ENCODE measurements at regions not wholly inside any gene's neighbourhood (a gene's known extent, or its start where the extent isn't known, plus 50 kb on each side); places are given as distances from the start of the nearest gene placed in this dataset.
A peak's percentile ranks its signal among the peaks of the same experiment; 100 is the strongest.

DNA sequence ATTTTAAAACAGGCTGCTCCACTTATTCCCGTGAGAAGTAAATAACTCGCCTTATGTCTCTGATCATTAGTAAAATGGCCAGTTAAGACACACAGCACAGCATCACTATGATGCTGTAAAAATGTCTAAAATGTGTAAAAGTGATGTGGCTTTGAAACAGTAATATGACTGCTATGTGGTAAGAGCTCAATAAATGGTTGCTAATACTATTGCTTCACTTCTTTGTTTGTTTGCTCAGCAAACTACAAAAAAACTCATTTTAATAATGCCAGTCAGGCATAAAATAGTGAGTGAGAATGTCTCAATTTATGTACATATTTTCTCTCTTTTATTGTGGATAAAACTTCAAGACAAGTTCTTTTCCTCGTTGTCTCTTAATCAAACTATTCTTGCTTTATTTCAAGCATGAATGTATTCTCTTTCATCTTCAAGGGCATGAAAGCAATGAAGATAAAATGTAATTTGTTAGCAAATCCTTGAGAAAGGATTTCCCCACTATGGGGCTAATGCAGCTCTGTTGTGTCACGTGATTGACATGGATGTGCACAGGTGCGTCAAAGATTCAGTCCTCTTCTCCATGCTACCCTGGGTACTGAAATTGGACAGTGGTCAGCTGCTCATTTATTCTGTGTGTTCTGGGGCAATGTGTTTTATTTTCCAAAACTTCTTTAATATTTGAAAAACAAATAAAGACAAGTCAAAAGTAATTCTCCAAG, 387.2 kb downstream of the TRIB2 start:
- no peak for DNase-seq

DNA sequence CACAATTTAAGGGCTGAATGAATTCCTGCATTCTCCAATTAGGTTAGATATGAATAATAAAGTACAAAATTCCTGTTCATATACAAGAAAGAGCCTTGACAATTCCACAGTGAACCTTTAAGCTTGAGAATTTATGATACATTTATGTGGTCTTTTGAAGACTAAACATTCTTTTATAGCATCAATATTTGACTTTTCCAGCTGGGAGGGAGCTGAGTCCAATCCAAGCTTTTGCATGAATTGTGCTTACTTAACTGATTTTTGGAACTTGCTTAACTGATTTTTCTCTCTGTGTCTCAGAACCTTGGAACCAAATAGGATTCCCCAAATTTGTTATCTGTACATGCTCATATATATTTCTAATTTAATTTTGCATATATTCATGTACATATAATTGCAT, 388.0 kb downstream of the TRIB2 start:
- no peak for DNase-seq

DNA sequence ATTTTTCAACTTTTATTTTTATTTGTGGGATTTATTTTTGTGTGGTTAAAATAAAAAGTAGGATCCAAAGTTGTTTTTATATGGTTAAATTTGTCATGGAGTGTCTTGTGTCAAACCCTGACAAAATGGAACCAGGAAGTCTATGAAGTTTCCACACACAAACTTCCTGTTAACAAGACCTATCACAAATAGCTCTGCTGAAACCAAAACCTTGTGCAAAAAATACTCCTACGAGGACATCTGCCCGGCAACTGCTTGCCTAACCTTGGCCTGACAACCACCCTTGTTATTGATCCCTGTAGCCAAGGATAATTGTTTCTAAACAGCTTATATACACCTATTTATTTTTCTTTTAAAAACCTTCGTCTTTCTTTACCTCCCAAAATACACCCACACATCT, 389.6 kb downstream of the TRIB2 start:
- no peak for DNase-seq

DNA sequence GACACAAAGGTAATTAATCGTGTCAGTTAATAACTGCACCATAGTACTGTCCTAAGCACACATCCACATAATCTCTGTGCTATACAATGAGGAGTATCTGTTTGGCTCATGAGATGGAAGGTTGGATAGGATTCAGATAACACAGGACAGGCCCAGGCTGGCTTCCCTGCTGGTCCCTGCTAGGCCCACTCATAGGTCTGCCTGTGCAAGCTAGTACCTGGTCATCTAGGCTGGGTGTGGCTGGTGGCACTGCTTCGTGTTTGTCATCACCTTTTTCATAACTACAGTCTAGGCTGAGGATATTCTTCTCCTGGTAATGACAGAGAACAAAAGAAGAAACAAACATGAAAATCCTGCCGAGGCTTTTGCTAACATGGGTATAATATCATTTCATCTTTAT, 392.8 kb downstream of the TRIB2 start:
- no peak for DNase-seq

DNA sequence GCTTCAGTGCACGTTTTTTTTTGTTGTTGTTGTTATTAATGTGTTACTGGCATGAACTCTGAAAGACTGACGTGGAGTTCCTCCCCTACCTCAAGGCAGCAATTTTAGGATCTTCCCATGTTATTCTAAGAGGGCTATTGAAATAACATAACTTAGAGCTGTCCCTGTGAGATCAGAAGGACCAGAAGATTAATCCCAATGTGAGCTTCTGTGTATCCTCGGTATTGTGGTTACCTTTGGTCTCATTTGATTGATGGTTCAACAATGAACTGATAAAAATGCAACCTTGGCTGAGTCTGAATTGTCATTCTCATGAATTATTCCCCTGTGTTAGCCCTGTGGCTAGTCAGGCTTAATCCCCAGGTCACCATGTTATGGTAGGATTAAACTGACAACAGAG, 394.1 kb downstream of the TRIB2 start:
- no peak for DNase-seq

DNA sequence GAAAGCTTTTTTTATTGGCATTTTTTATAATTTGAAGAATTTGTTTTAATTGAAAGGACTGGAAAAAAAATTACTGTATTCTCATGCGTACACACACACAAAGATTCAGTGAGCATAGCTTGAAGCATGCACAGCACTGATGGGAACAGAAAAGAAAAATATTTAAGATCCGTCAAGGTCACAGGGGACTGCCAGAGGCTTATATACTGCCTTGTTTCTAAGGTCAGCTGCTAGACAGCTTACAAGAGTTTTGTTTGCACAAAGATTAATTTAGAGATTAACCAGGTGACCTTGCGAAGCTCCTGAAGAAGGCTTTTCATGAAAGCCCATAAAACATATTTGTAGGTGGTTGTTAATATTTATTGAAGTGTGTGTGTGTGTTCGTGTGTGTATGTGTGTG, 396.3 kb downstream of the TRIB2 start:
- no peak for DNase-seq

DNA sequence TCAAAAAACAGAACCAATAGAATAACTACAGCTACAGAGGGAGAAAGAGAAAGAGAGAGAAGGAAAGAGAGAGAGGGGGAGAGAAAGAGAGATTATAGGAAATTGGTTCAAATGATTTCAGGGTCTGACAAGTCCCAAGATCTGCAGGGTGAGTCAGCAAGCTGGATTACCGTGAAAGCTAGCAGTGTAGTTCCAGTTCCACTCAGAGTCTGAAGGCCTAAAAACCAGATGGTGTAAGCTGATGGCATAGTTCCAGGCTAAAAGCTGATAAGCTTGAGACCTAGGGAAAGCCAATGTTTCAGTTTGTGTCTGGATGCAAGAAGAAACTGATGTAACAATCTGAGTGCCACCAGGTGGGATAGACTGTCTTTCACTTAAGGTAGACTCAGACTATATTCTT, 397.7 kb downstream of the TRIB2 start:
- DNase-seq, result no peak

DNA sequence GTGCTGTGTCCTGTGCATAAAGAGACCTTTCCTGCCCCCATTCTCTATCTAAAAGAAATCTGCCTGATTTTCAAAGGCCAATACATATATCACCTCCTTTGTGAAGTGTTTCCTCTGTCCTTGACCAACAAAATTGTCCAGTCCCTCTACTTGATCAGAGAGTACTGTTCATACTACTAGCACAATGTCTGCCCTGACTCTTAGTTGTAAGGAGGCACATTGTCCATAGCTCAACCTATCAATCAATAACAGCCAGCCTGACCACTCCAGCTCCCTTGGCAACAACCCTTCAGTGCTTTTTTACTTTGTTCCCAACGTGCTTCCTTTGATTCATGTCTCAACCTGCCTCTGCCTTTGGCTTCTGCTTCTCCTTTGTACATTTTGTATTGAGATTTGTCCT, 398.9 kb downstream of the TRIB2 start:
- DNase-seq, result no peak

DNA sequence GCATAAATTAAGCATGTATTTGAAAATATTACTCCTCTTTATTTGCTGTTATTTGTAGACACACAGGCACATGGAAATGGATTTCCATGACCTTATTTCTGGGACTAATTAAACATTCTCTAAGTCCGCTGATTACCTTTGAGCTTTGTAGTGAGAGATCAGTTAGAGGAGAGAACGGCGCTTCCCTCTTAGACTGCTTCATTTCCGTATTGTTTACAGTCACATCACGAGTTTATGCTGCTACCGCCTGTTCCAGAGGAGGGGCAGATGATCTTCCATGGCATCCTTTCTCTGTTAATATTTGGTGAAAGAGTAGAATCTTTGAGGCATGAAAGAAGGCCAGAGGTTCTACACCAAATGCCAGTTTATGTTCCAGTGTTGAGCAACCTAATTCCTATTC, 404.4 kb downstream of the TRIB2 start:
- no peak for DNase-seq

DNA sequence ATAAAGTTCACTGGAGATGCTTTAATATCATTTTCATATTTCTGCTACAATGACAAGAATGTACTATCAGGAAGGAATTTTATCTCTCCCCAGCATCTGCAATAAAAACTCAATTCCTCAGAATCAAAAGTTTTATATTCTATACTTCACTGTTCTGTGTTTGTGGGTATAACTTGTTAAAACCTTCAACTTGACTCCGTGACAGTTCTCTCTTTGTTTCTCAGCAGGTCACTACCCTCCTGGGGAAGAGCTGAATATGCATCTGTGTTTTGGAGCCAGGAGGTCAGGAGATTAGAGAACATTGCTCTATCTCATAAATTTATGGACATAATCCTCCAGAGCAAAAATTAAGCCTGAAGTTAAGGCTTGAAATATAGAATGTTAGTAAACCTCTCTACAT, 411.4 kb downstream of the TRIB2 start:
- DNase-seq, result no peak

DNA sequence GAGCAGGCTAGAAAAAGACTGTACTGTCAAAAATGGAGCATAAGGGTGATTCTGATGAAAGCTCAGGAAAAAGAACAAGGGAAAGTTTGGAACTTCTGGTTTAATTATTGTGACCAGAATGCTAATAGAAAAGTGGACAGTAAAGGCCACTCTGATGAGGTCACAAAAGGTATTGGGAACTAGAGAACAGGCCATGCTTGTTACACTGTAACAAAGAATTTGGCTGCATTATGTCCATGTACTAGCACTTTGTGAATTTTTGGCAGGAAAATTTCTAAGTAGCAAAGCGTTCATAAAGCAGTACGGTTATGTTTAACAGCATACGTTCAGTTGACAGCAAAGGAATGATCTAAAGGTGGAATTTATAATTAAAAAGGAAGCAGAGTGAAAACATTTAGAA, 418.6 kb downstream of the TRIB2 start:
- no peak for DNase-seq

DNA sequence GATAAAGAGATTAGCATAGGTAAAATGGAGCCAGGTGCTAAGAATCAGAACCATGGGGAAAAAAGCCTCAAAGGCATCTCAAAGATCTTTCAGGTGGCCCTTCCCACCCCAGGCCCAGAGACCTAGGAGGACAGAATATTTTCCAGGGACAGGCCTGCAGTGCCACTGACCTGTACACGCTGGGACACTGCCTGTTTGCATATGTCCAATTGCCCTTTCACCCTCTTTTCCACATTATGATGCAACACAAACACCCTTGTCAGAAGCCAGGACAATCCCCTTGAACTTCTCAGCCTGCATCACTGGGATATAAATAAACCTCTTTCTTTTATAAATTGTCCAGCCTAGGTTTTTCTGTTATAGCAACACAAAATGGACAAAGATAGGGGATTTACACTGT, 419.1 kb downstream of the TRIB2 start:
- no peak for DNase-seq

DNA sequence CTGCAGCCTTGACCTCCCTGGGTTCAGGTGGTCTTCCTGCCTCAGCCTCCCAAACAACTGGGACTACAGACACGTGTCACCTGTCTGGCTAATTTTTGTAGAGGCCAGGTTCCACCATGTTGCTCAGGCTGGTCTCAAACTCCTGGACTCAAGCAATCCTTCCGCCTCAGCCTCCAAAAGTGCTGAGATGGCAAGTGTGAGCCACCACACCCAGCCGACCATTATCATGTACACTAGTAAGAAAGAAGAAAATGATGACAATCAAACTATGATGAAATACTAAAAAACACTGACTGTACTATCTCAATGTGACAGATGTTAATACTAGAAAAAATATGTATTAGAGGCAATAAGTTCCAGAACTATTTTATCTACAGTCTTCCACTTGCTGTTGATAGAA, 420.9 kb downstream of the TRIB2 start:
- no peak for DNase-seq

DNA sequence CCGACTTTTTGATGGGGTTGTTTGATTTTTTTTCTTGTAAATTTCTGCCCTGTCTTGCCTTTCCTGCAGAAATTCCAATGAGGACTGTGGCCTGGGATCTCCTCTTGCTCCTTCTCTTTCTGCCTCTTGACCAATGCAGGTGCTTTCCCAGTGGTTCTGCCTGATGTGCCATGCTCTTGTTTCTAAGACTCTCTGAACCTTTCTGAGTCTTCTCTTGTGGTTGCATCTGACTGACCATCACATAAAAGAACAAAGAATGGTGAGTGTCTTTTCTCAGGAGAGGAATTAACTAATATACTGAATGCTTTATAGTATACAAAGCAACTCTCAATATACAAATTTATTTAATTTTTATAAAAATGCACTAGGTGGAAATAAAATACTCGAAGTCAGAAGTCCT, 424.6 kb downstream of the TRIB2 start:
- DNase-seq, result no peak

DNA sequence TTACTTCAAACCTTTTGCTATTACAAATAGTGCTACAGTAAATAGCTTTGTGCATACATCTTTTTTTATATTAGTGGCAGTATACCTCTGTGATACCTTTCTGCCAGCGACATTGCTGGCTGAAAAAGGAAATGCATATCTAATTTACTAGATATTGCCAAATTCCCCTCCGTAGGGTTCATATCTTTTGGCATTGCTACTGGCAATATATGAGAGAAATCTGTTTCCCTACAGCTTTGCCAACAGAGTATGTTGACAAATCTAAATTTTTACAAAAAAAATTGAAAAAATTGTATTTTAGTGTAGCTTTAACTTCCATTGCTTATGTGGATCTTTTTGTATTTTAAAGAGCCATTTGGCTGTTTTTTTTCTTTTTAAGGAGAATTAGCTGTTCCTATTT, 426.7 kb downstream of the TRIB2 start:
- DNase-seq, result no peak

DNA sequence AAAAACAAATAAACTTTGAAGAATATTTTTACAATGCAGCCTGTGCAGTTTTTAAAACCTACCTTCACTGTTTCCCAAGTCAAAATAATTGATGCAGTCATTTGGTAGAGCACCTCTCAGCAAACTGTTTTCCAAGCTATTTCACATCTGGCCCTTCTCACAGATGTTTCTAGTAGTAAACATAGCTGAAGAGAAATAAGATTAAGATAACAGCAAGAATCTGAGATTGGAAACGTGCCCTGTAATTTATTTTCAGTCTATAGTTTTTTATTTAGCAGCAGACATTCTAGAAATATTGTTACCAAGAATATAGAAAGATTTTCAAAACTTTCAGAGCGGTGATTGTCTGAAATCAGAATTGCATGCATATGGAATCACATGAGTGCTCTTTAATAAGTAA, 440.2 kb downstream of the TRIB2 start:
- DNase-seq, result no peak

DNA sequence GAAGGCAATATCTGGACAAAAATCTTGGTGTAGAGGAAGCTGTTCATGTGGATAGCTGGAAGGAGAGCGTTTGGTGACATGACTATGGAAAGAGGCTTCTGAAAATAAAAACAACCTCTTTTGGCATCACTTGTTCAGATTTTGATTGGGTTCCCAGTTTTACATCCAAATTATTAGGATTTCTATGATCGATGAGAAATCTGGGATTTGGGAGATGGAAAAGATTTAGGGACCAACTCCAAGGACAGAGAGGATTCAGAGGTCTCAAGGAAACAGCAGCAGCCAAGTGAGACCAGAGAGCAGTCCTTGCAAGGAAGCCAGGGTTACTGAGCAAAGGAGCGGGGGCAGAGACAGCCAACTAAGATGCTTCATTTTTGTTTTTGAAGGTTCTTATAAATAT, 441.7 kb downstream of the TRIB2 start:
- no peak for DNase-seq

DNA sequence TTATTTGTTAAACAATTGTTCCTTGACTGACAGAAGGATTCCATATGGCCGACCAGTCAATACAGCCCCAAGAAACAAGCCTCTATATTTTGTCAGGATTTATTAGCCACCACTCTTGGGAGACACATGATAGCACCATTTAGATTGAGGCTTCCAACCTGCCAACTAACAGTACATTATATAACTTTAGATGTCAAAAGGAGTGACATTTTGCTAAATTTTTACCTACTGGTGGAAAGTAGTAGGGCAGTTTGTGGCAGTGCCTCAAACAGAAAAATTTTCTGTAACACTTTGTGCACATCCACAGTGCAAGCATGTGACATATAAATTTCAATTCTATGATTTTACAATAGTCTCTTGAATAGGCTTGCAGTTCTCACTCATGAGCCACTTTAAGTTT, 464.0 kb downstream of the TRIB2 start:
- DNase-seq, result no peak

DNA sequence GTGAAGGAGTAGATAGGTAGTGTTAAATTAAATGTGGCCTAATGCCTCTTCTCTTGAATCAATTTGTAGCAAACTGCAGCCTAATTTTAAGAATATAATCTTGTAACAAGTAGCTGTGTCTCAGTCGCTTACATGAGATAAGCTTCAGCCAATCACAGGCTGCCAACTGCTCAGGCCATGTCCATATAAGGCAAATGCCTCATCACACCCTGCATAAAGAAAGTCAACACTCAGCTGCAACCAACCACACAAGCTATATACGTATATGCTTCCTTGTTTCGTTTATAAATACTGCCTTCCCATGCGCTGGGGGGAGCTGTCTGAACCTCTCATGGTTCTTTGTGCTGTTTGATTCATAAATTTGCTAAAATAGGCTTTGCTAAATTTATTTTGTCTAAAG, 476.3 kb downstream of the TRIB2 start:
- no peak for DNase-seq

DNA sequence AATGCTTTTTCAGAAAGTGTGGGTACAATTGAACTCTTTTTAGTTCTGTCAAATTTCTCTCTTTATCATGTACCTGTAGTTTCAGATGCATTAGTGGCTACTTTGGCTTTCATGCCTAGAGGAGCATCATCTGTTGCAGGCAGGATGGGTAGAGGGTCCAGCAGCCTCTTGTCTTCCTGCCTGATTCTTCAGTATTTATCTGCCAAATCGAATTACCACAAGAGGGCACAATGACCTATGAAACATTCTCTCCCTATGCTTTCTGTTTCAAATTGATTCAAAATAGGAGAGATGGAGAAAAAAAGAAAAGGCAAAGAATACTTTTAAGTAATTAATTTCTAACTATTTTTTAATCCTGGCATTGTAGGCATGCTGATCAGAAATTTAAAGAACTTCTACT, 477.2 kb downstream of the TRIB2 start:
- peak in 1 of 2 experiments; percentile 26 for DNase-seq

DNA sequence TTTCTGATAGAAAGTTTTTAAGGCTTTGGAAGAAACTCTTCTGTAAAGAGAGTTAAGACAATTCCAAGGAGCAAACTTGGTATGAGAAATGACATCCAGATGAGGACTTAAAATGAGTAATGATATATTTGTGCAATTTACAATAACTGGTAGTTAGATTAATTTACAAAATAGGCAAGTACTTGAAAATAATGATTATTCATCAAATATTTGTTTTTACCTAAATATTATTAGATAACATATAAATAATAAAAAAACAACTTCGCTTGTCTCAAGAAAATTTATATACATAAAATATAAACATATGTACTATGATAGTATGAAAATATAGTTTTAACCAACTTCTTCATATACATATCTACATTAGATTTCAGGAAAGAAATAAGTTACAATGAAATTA, 478.5 kb downstream of the TRIB2 start:
- DNase-seq, result no peak

DNA sequence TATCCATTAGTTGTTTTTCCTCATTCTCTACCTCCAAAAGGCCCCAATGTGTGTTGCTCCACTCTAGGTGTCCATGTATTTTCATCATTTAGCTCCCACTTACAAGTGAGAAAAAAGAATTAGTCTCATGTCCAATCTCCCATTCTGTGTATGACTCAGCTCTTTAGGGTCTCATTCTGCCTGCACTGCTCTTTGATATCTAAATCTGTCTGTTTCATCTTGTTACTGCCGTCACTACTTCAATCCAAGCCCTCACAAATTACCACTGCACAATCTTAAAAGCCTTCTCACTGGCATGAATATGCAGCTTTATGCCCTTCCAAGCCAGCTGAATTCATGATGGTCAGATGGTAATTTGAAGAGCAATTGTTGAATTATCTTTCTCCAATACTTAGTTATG, 480.5 kb downstream of the TRIB2 start:
- DNase-seq, result no peak

DNA sequence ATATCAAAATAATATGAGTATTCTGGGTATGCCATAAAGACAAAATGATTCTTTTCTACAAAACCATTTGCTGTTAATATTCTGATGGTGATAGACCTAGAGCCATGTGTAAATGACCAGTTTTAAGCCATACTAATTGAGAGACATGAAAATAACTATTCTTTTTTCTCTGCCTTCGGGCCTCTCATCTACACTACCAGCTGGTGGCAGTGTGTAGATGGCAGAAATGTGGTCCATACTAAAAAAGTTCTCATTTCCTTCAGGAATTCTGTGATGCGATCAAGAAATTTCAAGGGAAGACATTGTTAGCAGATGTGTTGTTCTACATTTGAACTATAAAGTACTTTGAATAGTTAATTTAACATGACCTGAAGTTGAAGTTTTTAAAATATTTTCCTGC, 485.2 kb downstream of the TRIB2 start:
- DNase-seq, result peak in 1 of 2 experiments; percentile 3

DNA sequence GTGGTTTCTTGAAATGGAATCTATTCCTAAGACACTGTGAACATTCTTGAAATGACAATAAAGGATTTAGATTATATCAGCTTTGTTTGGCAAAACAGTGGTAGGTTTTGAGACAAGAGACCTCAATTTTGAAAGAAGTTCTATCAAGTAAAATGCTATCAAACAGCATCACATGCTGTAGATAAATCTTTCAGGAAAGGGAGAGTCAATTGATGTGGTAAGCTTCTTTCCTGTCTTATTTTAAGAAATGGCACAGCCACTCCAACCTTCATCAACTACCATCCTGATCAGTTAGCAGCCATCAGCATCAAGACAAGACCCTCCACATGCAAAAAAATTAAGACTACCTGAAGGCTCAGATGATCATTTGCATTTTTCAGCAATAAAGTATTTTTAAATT, 495.4 kb downstream of the TRIB2 start:
- DNase-seq, result no peak

DNA sequence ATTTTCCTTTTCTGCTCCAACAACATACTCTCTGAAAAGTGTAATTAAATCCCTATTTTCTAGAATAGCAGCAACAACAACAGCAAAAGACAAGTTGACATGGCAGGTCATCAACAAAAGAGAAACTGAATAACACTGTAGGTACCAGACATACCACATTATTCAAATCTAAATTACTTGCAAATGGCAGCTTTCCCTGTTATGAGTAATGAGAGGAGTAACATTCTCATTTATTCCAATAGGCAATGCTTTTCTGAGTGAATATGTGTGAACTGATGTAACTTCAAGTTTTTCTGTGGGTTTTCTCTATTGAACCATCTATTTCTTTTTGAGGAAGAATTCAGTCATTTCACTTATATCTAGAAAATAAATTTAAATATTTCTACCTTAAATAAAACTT, 501.5 kb downstream of the TRIB2 start:
- no peak for DNase-seq

DNA sequence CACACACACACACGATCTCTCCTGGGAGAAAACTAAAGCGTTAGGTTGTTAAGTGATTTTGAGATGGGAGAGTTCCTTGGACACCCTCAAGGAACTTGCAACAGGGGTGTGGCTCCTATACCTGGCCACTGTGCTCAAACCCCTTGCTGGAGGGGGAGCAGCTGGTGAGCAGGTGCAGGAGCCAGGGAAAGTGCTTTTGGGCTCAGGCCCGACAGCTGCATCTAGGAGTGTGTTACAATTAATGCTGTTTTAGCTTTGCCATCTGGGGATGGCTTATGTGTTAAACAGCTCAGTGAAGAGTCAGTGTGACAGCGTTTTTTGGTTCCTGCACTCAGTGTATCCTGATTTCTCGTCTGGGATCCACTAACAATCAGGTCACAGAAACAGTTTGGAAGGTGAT, 510.8 kb downstream of the TRIB2 start:
- no peak for DNase-seq

All from SW 1271 (cell line).